Keratinocyte (primary cell): ENCODE measurements at regions not wholly inside any gene's neighbourhood (a gene's known extent, or its start where the extent isn't known, plus 50 kb on each side); places are given as distances from the start of the nearest gene placed in this dataset.

Experiments
- DNase-seq: peaks from one replicate; pipeline ENCODE4 v3.0.0-alpha.2; 2011; ENCODE audit warnings: low read depth, missing footprints, low spot score
- FAIRE-seq: peaks from 2 replicates; lab custom pipeline; 2011; peaks lifted over from hg19 to GRCh38; lab: Jason Lieb, UNC
- H2AFZ ChIP-seq: 2 replicates; pipeline ENCODE4 v1.6.0; 2012; ENCODE audit warnings: low read length, control low read depth, inconsistent platforms; ENCODE audit not compliant: control insufficient read depth
- H3K27ac ChIP-seq: 2 replicates; pipeline ENCODE4 v1.5.1; 2011; ENCODE audit warnings: low read length; ENCODE audit not compliant: control insufficient read depth, insufficient read depth
- H3K27me3 ChIP-seq: 3 replicates; pipeline ENCODE4 v1.6.0; 2011; ENCODE audit warnings: low read length; ENCODE audit not compliant: control insufficient read depth, insufficient read depth; ENCODE audit errors: extremely low read depth
- H3K36me3 ChIP-seq, 2 experiments: 2 replicates in 1 of 2; 3 replicates in 1 of 2; pipeline ENCODE4 v1.5.1; 2011; ENCODE audit warnings: low read length in 2 of 2, mild to moderate bottlenecking in 1 of 2; ENCODE audit not compliant: control insufficient read depth in 2 of 2, insufficient read depth in 2 of 2; ENCODE audit errors: extremely low read depth in 1 of 2
- H3K4me1 ChIP-seq: 3 replicates; pipeline ENCODE4 v1.5.1; 2011; ENCODE audit warnings: low read length; ENCODE audit not compliant: control insufficient read depth, insufficient read depth; ENCODE audit errors: extremely low read depth
- H3K4me2 ChIP-seq: 3 replicates; pipeline ENCODE4 v1.6.0; 2011; ENCODE audit warnings: low read depth, low read length; ENCODE audit not compliant: control insufficient read depth, insufficient read depth; ENCODE audit errors: extremely low read depth
- H3K4me3 ChIP-seq, 3 experiments: fragments of 200-600 bp in 1 of 3; sonication (generic) in 1 of 3; 2 replicates in 2 of 3; 3 replicates in 1 of 3; pipeline ENCODE4 v1.5.1; 2011 to 2016; ENCODE audit warnings: low read length in 3 of 3, mild to moderate bottlenecking in 3 of 3, control low read depth in 2 of 3, inconsistent platforms in 1 of 3, low read depth in 1 of 3, mixed read lengths in 1 of 3, mixed run types in 1 of 3, moderate library complexity in 1 of 3; ENCODE audit not compliant: control insufficient read depth in 2 of 3, insufficient read depth in 2 of 3; ENCODE audit errors: extremely low read depth in 1 of 3
- H3K79me2 ChIP-seq: 2 replicates; pipeline ENCODE4 v1.6.0; 2012; ENCODE audit warnings: low read length; ENCODE audit not compliant: control insufficient read depth, insufficient read depth
- H3K9ac ChIP-seq: 3 replicates; pipeline ENCODE4 v1.6.0; 2011; ENCODE audit warnings: low read length; ENCODE audit not compliant: control insufficient read depth, insufficient read depth; ENCODE audit errors: extremely low read depth
- H3K9me1 ChIP-seq: 3 replicates; pipeline ENCODE4 v1.6.0; 2011; ENCODE audit warnings: low read length; ENCODE audit not compliant: control insufficient read depth, insufficient read depth; ENCODE audit errors: extremely low read depth
- H3K9me3 ChIP-seq: 2 replicates; pipeline ENCODE4 v1.5.1; 2012; ENCODE audit warnings: low read depth, low read length; ENCODE audit not compliant: control insufficient read depth
- H4K20me1 ChIP-seq: 3 replicates; pipeline ENCODE4 v1.6.0; 2011; ENCODE audit warnings: low read length; ENCODE audit not compliant: control insufficient read depth, insufficient read depth; ENCODE audit errors: extremely low read depth
- EZH2 ChIP-seq: IDR thresholded peaks from one replicate; pipeline ENCODE4 v1.6.1; 2012; ENCODE audit warnings: inconsistent platforms, mild to moderate bottlenecking, low read length, moderate library complexity
- dilution Hi-C: fragments of 300-500 bp; cut with MboI; formaldehyde crosslinking; loops from one replicate; pipeline ENCODE4 v1.7.0; 2020; ENCODE audit warnings: low sequenced_read_pairs; ENCODE audit not compliant: extremely low pct_ligation_motif_present
- TF ChIP-seq, protein P1 (sequence below), 3 experiments: IDR thresholded peaks in 1 of 3; conservative IDR thresholded peaks in 1 of 3; optimal IDR thresholded peaks in 1 of 3; 2 replicates in 2 of 3; 3 replicates in 1 of 3; pipeline versions ENCODE3 to v1.5.1; 2011; ENCODE audit warnings: low read length in 3 of 3, mild to moderate bottlenecking in 3 of 3, moderate library complexity in 2 of 3, control low read depth in 1 of 3, inconsistent platforms in 1 of 3; ENCODE audit not compliant: insufficient read depth in 2 of 3; ENCODE audit errors: extremely low read depth in 1 of 3

DNA sequence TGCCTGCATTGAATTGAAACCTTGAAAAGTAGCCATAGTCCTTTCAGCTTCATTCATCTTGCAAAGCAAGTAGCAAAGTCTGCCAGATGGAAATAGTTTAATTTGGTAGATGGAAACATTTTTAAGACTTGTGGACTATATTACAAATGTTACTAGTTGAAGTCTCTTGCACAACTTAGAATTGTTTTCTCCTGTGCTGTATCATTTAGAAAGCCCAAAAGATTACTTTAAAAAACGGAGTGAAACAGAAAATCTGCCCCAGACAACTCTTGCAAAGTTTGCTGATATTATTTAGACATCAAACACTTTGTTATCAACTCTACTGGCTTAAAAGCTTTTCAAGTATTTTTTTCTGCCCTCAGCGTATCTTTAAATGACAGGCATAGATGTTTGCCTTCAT lies 335.0 kb downstream of the RPRM start:
- TF ChIP-seq, protein P1, sequence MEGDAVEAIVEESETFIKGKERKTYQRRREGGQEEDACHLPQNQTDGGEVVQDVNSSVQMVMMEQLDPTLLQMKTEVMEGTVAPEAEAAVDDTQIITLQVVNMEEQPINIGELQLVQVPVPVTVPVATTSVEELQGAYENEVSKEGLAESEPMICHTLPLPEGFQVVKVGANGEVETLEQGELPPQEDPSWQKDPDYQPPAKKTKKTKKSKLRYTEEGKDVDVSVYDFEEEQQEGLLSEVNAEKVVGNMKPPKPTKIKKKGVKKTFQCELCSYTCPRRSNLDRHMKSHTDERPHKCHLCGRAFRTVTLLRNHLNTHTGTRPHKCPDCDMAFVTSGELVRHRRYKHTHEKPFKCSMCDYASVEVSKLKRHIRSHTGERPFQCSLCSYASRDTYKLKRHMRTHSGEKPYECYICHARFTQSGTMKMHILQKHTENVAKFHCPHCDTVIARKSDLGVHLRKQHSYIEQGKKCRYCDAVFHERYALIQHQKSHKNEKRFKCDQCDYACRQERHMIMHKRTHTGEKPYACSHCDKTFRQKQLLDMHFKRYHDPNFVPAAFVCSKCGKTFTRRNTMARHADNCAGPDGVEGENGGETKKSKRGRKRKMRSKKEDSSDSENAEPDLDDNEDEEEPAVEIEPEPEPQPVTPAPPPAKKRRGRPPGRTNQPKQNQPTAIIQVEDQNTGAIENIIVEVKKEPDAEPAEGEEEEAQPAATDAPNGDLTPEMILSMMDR (optimal IDR thresholded peaks at IDR 0.05 in 1 of 3, IDR thresholded peaks at IDR 0.05 in 1 of 3, conservative IDR thresholded peaks at IDR 0.05 in 1 of 3; ENCODE audit: extremely low read depth in 1 of 3, insufficient read depth in 2 of 3, low read length in 3 of 3) = no peak
- TF ChIP-seq EZH2 = no peak
- dilution Hi-C loops = no loop called here

DNA sequence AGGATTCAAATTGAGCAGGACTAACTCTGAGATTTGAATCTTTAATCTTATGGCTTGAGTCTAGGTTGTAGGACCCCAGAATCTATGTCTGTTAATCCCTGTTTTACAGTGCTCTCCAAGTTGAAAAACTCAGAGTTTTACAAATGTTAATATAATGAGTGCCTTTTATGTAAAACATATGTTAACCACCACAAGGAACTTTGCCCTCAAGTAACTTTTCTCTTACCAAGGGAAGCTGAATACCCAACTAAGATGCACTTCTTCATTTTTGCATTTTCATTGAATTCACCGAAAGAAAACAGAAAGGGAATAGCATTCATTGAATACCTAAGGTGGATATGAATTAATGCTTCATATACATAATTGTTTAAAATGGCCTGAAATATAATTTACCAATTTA lies 338.1 kb downstream of the RPRM start:
- H3K9me1 ChIP-seq = no peaks in the 10 kb centered on the region
- no peaks in the 10 kb centered on the region for H3K9me3 ChIP-seq
- no peak overlapping the region for H3K4me3 ChIP-seq
- FAIRE-seq (no peak), DNase-seq (no peak)
- H3K27ac ChIP-seq = no peak overlapping the region
- no peaks in the 10 kb centered on the region for H3K4me1 ChIP-seq
- H3K4me2 ChIP-seq = no peak overlapping the region
- no peaks in the 10 kb centered on the region for H3K27me3 ChIP-seq
- no peaks in the 10 kb centered on the region for H4K20me1 ChIP-seq
- H3K36me3 ChIP-seq = no peaks in the 10 kb centered on the region
- dilution Hi-C loops = no loop called here
- no peak overlapping the region for H3K9ac ChIP-seq
- no peak overlapping the region for H2AFZ ChIP-seq
- no peaks in the 10 kb centered on the region for H3K79me2 ChIP-seq
- TF ChIP-seq, protein P1 (optimal IDR thresholded peaks at IDR 0.05 in 1 of 3, IDR thresholded peaks at IDR 0.05 in 1 of 3, conservative IDR thresholded peaks at IDR 0.05 in 1 of 3; ENCODE audit: extremely low read depth in 1 of 3, insufficient read depth in 2 of 3, low read length in 3 of 3) = no peak

More for the DNA sequence above, 335.0 kb downstream of the RPRM start:
- Histone ChIP-seq H3K9me3 (no peaks in the 10 kb centered on the region), H3K79me2 (no peaks in the 10 kb centered on the region), H3K36me3 (no peaks in the 10 kb centered on the region), H3K4me1 (no peaks in the 10 kb centered on the region), H3K4me3 (no peak overlapping the region), H3K27ac (no peak overlapping the region), H3K9me1 (no peaks in the 10 kb centered on the region), H3K4me2 (no peak overlapping the region), H4K20me1 (no peaks in the 10 kb centered on the region), H2AFZ (no peak overlapping the region), H3K9ac (no peak overlapping the region), H3K27me3 (no peaks in the 10 kb centered on the region)
- DNase-seq (no peak), FAIRE-seq (no peak)
